Glutamatergic neuron (in vitro differentiated cells): ENCODE measurements at regions not wholly inside any gene's neighbourhood (a gene's known extent, or its start where the extent isn't known, plus 50 kb on each side); places are given as distances from the start of the nearest gene placed in this dataset.
A peak's percentile ranks its signal among the peaks of the same experiment; 100 is the strongest.
"Not testable (repeated sequence)": the region's sequence is repeated elsewhere in the genome, so short reads cannot be mapped to it uniquely, and the experiment has no call there.

Source experiments
- DNase-seq: peaks from one replicate; pipeline ENCODE4 v3.0.0; 2022
- H3K27ac Mint-ChIP-seq: one replicate; pipeline ENCODE4 v1.8.0; 2020; ENCODE audit warnings: mild to moderate bottlenecking, mixed read lengths, inconsistent platforms; ENCODE audit not compliant: unreplicated experiment
- H3K27me3 Mint-ChIP-seq: one replicate; pipeline ENCODE4 v1.8.0; 2020; ENCODE audit warnings: mild to moderate bottlenecking, moderate library complexity, mixed read lengths, inconsistent platforms; ENCODE audit not compliant: unreplicated experiment
- H3K36me3 Mint-ChIP-seq: one replicate; pipeline ENCODE4 v1.8.0; 2020; ENCODE audit warnings: mild to moderate bottlenecking, mixed read lengths, inconsistent platforms; ENCODE audit not compliant: unreplicated experiment
- H3K4me1 Mint-ChIP-seq: one replicate; pipeline ENCODE4 v1.8.0; 2020; ENCODE audit warnings: mild to moderate bottlenecking, low read depth, mixed read lengths, inconsistent platforms; ENCODE audit not compliant: unreplicated experiment
- H3K4me3 Mint-ChIP-seq: one replicate; pipeline ENCODE4 v1.8.0; 2020; ENCODE audit warnings: mild to moderate bottlenecking, mixed read lengths, inconsistent platforms; ENCODE audit not compliant: unreplicated experiment
- H3K9me3 Mint-ChIP-seq: one replicate; pipeline ENCODE4 v1.8.0; 2020; ENCODE audit warnings: mild to moderate bottlenecking, moderate library complexity, mixed read lengths, inconsistent platforms; ENCODE audit not compliant: unreplicated experiment
- CTCF ChIP-seq: fragments of 200-600 bp; sonication (generic); IDR thresholded peaks from one replicate; pipeline ENCODE4 v1.5.0; 2021; ENCODE audit not compliant: partially characterized antibody, unreplicated experiment

DNA sequence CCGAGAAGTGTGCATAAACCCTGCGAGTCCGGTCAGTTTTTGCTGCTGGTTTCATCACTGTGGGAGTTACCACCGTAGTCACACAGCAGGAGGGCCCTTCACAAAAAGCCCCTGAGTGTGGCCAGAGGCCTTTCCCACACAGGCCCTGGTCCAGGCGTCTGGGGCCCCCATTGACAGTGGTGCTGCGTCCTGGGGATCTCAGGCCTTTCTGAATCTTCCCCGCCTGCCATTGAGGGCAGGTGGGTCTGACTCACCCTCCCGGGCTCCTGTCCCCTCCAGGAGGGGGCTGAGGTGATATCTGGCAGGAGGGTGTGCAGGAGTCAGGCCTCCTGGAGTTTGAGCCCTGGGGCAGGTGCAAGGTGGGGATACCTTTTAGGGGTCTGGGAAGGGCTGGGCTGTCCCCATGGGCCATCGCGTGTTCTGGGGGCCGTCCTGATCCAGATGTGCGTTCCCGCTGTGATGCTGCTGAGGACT is 358.5 kb downstream of the TMEM121 start:
- no peak overlapping the region for H3K27ac Mint-ChIP-seq
- H3K4me1 Mint-ChIP-seq: no peaks in the 10 kb centered on the region
- TF ChIP-seq CTCF: no peak
- peaks cover 13% of the 10 kb centered on the region for H3K9me3 Mint-ChIP-seq
- H3K4me3 Mint-ChIP-seq: no peak overlapping the region
- H3K36me3 Mint-ChIP-seq: no peaks in the 10 kb centered on the region
- peak; percentile 2 for DNase-seq
- H3K27me3 Mint-ChIP-seq: peaks cover 5% of the 10 kb centered on the region

DNA sequence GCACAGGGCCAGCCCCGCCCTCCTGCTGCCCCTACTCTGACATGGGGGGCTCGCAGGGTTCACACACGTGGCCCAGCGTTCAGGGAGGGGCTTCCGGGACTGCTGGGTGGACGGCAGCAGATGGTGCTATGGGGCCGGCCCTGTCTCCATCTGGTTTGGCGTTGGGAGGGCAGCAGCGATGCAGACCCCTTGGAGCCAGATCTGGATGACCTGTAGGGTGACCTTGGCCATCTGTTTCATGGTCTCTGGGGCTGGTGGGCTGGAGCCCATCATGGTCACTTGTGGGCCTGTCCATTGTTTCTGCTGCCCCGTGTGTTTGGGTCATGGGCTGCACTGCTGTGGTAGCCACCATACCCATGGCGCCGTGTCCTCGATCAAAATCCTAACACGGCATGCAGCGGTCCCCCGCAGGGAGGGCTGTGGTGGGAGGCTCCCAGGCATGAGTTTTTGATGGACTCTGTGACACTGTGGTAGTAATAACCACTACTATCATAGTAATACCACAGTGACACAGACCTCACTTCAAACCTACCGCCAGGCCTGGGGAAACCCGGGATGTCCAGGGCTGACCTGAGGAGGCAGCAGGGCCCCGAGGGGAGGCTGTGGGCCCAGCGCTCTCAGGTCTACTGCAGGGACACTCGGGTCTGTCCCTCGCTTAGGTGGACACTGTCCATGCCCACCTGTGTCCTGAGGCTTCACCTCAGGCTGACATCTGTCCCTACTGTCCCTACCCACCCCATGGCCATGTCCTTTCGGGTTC is 359.4 kb downstream of the TMEM121 start:
- Mint-ChIP-seq H3K4me1 (no peaks in the 10 kb centered on the region), H3K9me3 (peaks cover 13% of the 10 kb centered on the region), H3K27ac (no peak overlapping the region), H3K4me3 (no peak overlapping the region), H3K36me3 (no peaks in the 10 kb centered on the region), H3K27me3 (peaks cover 5% of the 10 kb centered on the region)
- no peak for TF ChIP-seq CTCF
- peak; percentile 1 for DNase-seq

DNA sequence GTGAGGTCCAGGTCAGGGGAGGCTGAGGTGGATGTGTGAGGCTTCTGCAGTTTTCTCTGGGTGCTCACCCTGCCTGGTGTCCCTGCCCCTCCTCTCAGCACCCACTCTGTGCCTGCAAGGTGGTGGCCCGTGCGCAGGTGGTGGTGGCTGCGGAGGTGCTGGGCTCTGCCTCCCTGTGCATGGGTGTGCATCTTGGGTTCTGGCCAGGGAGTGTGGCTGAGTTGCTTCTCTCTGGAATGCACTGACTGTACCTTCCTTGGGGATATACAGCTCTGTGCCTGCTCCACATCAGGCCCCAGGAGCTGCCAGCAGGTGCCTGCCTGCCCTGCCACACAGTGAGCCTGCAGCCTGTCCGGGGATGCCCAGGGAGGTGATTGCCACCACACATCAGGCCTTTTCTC is 360.4 kb downstream of the TMEM121 start:
- DNase-seq: peak; percentile 2
- not testable (repeated sequence) for H3K4me3 Mint-ChIP-seq, H3K4me1 Mint-ChIP-seq, H3K36me3 Mint-ChIP-seq, H3K27me3 Mint-ChIP-seq, H3K27ac Mint-ChIP-seq
- peaks cover 13% of the 10 kb centered on the region for H3K9me3 Mint-ChIP-seq

- Mint-ChIP-seq H3K27ac (no peak overlapping the region), H3K9me3 (peaks cover 13% of the 10 kb centered on the region), H3K36me3 (no peaks in the 10 kb centered on the region), H3K27me3 (peaks cover 7% of the 10 kb centered on the region), H3K4me3 (no peak overlapping the region), H3K4me1 (no peaks in the 10 kb centered on the region)
- no peak for TF ChIP-seq CTCF
- DNase-seq: no peak
Observed at GRCh38 chr14:105887692-105888091, 361.3 kb downstream of the TMEM121 start.

DNA sequence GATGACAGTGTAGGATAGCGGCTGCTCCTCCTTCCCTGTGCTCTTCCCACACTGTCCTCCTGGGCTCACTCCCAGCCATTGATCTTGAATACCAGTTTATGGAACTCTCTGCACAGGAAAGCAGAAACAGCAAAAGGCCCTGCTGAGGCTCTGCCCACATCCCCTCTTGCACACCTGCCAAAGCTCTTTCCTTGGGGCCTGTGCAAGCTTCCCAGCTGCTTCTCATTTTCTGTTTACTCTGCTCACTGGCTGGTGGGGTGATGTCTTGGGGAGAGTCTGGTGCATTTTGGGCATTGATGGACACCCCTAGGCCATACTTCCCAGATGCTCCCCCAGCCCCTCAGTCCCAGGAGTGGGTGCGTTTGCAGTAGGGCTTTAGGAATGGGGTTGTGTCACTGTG is 361.8 kb downstream of the TMEM121 start:
- no peak overlapping the region for H3K27ac Mint-ChIP-seq
- no peak overlapping the region for H3K4me3 Mint-ChIP-seq
- TF ChIP-seq CTCF: no peak

More for the DNA sequence above, 361.8 kb downstream of the TMEM121 start:
- no peaks in the 10 kb centered on the region for H3K36me3 Mint-ChIP-seq
- no peaks in the 10 kb centered on the region for H3K4me1 Mint-ChIP-seq
- peaks cover 5% of the 10 kb centered on the region for H3K27me3 Mint-ChIP-seq
- no peak for DNase-seq
- peaks cover 13% of the 10 kb centered on the region for H3K9me3 Mint-ChIP-seq
